GM12864 (cell line): ENCODE measurements at regions not wholly inside any gene's neighbourhood (a gene's known extent, or its start where the extent isn't known, plus 50 kb on each side); places are given as distances from the start of the nearest gene placed in this dataset.

ENCODE experiments used
- DNase-seq: peaks from one replicate; pipeline ENCODE4 v3.0.0-alpha.2; 2011; ENCODE audit warnings: low read depth
- H3K4me3 ChIP-seq: 2 replicates; pipeline ENCODE4 v1.5.1; 2011; ENCODE audit warnings: mild to moderate bottlenecking, low read depth, low read length, control low read depth
- CTCF ChIP-seq: IDR thresholded peaks from 2 replicates; pipeline ENCODE4 v1.5.1; 2011; ENCODE audit warnings: low read depth, mild to moderate bottlenecking, moderate library complexity, low read length, control low read depth, inconsistent platforms; ENCODE audit errors: missing control alignments

- DNase-seq: no peak
- TF ChIP-seq CTCF: no peak
- no peak overlapping the region for H3K4me3 ChIP-seq
Observed at GRCh38 chr12:115163710-115164109, 479.7 kb upstream of the TBX3 start.

DNA sequence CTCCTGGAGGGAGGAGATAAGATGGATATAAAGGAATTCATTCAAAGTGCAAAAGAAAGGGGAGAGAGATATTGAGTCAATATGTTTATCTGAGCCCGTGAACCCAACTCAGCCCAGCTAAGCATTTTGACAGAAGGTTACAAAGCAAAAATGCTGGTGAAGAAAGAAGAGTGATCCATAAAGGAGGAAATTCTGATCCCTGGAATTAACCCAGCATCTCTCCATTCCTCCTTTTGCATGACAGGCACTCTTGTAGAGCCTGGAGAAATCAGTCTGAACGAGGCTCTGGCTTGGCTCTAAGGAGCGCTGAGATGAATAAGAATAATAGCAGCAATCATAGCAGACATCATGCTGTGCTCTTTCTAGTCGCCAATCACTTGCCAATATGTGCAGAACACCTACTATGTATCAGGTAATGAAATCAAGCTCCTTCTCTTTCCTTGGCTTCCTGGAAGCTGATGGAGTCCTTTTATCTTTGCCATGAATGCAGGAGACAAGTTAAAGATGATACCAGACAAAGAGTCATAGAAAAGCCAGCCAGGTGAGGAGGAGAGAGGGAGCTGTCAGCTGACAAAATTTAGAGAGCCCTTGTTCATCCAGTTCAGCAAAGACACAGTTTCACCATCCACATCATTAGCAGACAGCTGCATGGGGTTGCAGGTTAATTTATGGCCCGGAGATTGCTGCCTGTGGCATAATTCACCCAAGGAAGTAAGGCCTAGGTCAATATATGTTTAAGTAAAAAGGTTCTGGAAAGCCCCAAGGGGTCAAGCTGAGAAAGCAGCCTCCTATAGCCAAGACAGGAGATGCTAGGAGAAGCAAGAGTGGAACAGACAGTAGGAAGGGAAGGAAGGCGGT is 476.5 kb upstream of the TBX3 start:
- no peak overlapping the region for H3K4me3 ChIP-seq
- no peak for TF ChIP-seq CTCF
- DNase-seq: no peak

GRCh38 chr12:115158816-115159215 is 474.8 kb upstream of the TBX3 start:
- no peak for TF ChIP-seq CTCF
- DNase-seq: no peak
- no peak overlapping the region for H3K4me3 ChIP-seq

- no peak for DNase-seq
- H3K4me3 ChIP-seq: no peak overlapping the region
- TF ChIP-seq CTCF: no peak
Observed at GRCh38 chr12:115155665-115156645, 472.0 kb upstream of the TBX3 start.

DNA sequence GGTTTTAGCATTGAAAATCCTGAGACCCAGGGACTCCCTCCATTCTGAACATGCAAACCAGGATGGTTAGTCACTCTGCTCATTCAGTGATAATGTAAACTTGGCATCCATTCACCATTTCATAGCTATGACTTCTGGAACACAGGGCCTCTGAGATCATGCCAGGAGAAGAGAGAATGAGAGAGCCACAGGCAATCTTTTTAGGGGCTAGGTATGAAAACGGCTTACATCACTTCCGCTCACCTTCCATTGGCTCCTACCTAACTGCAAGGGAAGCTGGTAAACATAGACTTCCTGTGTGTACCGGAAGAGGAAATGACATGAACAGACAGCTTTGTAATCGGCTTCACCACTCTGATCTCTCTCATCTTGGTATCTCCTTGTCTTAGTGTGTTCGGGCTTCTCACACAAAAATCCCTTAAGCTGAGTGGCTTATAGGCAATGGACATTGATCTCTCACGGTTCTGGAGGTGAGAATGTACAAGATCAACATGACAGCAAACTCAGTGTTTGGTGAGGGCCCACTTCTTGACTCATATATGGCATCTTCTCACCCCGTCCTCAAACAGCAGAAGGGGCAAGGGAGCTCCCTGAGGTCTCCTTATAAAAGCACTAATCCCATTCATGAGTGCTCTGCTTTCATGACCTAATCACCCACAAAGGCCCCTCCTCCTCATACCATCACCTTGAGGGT is 465.9 kb upstream of the TBX3 start:
- TF ChIP-seq CTCF: no peak
- H3K4me3 ChIP-seq: no peak overlapping the region
- no peak for DNase-seq

- DNase-seq: no peak
- TF ChIP-seq CTCF: no peak
- no peak overlapping the region for H3K4me3 ChIP-seq
Observed at GRCh38 chr12:115149279-115149678, 465.3 kb upstream of the TBX3 start.
